ENCODE measurements at regions not wholly inside any gene's neighbourhood (a gene's known extent, or its start where the extent isn't known, plus 50 kb on each side); places are given as distances from the start of the nearest gene placed in this dataset.

DNA sequence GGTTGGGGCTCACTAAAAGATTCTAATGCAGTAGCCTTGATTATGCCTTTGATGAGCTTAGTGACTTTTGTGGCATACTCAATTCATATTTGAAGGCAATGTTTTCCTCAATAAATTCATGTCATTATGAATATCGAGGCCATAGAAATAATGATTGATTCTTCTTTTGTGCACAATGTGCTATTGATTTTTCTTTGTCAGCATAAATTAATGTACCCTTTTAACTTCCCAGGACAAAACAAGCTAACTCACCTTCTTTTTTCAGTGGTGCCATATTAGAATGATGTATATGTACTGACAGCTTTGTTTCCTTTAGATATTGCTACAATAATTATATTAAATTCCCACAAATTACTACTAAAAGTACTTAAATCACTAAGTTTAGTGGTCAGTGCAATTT is 484.3 kb upstream of the HS3ST5 start:
- TF ChIP-seq, protein P1, sequence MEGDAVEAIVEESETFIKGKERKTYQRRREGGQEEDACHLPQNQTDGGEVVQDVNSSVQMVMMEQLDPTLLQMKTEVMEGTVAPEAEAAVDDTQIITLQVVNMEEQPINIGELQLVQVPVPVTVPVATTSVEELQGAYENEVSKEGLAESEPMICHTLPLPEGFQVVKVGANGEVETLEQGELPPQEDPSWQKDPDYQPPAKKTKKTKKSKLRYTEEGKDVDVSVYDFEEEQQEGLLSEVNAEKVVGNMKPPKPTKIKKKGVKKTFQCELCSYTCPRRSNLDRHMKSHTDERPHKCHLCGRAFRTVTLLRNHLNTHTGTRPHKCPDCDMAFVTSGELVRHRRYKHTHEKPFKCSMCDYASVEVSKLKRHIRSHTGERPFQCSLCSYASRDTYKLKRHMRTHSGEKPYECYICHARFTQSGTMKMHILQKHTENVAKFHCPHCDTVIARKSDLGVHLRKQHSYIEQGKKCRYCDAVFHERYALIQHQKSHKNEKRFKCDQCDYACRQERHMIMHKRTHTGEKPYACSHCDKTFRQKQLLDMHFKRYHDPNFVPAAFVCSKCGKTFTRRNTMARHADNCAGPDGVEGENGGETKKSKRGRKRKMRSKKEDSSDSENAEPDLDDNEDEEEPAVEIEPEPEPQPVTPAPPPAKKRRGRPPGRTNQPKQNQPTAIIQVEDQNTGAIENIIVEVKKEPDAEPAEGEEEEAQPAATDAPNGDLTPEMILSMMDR (IDR thresholded peaks at IDR 0.05) = no peak
- TF ChIP-seq, protein P2, sequence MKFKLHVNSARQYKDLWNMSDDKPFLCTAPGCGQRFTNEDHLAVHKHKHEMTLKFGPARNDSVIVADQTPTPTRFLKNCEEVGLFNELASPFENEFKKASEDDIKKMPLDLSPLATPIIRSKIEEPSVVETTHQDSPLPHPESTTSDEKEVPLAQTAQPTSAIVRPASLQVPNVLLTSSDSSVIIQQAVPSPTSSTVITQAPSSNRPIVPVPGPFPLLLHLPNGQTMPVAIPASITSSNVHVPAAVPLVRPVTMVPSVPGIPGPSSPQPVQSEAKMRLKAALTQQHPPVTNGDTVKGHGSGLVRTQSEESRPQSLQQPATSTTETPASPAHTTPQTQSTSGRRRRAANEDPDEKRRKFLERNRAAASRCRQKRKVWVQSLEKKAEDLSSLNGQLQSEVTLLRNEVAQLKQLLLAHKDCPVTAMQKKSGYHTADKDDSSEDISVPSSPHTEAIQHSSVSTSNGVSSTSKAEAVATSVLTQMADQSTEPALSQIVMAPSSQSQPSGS (CRISPR knock-in tag; IDR thresholded peaks at IDR 0.05; ENCODE audit: borderline replicate concordance, low read depth) = no peak
- TF ChIP-seq, protein P3, sequence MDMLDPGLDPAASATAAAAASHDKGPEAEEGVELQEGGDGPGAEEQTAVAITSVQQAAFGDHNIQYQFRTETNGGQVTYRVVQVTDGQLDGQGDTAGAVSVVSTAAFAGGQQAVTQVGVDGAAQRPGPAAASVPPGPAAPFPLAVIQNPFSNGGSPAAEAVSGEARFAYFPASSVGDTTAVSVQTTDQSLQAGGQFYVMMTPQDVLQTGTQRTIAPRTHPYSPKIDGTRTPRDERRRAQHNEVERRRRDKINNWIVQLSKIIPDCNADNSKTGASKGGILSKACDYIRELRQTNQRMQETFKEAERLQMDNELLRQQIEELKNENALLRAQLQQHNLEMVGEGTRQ (CRISPR knock-in tag; IDR thresholded peaks at IDR 0.05) = no peak
- TF ChIP-seq ZNF232 (CRISPR knock-in tag; IDR thresholded peaks at IDR 0.05) = no peak
- TF ChIP-seq, protein P4, sequence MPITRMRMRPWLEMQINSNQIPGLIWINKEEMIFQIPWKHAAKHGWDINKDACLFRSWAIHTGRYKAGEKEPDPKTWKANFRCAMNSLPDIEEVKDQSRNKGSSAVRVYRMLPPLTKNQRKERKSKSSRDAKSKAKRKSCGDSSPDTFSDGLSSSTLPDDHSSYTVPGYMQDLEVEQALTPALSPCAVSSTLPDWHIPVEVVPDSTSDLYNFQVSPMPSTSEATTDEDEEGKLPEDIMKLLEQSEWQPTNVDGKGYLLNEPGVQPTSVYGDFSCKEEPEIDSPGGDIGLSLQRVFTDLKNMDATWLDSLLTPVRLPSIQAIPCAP (CRISPR knock-in tag; IDR thresholded peaks at IDR 0.05) = no peak
